Activated CD4-positive, alpha-beta T cell treated with anti-CD3 and anti-CD28 coated beads, Interleukin-2, amount 10 ng/mL, durations not matched to agents 24 days and 14 days (primary cell): ENCODE measurements at regions not wholly inside any gene's neighbourhood (a gene's known extent, or its start where the extent isn't known, plus 50 kb on each side); places are given as distances from the start of the nearest gene placed in this dataset.

Source experiments
- DNase-seq: peaks from one replicate; pipeline ENCODE4 v3.0.0; 2022
- H3K27ac Mint-ChIP-seq: one replicate; pipeline ENCODE4 v1.8.0; 2022; ENCODE audit warnings: mild to moderate bottlenecking, mixed read lengths
- H3K27me3 Mint-ChIP-seq: one replicate; pipeline ENCODE4 v1.8.0; 2022; ENCODE audit warnings: mixed read lengths
- H3K36me3 Mint-ChIP-seq: one replicate; pipeline ENCODE4 v1.8.0; 2022; ENCODE audit warnings: low read depth, mild to moderate bottlenecking, mixed read lengths
- H3K4me1 Mint-ChIP-seq: one replicate; pipeline ENCODE4 v1.8.0; 2021; ENCODE audit warnings: mixed read lengths
- H3K4me3 Mint-ChIP-seq: one replicate; pipeline ENCODE4 v1.8.0; 2022; ENCODE audit warnings: mild to moderate bottlenecking, moderate library complexity, mixed read lengths
- H3K9me3 Mint-ChIP-seq: one replicate; pipeline ENCODE4 v1.8.0; 2021; ENCODE audit warnings: mixed read lengths
- intact Hi-C: fragments of 100-400 bp; cut with micrococcal nuclease; formaldehyde crosslinking; loops from one replicate; pipeline ENCODE4 v1.15.1; 2023

DNA sequence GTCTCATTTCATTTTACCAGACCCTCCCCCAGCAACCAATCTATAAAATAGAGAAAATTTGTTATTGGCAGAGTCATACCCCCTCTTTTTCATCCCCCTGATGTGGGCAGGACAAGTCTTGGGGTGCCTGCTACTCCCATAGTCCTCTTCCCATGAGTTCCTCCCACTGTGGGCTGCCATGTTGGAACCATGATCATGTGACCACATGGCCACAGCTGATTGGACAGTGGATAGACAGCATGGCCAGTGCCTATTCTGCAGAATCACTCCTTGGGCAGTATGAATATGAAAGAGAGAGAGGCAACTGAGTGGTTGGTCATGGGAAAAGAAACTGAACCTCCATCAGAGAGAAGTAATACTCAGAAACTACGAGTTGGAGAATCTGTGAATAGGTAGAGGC is 84.9 kb downstream of the PDCL3 start:
- intact Hi-C loops = no loop called here
- Mint-ChIP-seq H3K27ac (no peak overlapping the region), H3K36me3 (peaks cover 2% of the 10 kb centered on the region), H3K4me3 (no peak overlapping the region), H3K4me1 (peaks cover 40% of the 10 kb centered on the region), H3K9me3 (peaks cover 17% of the 10 kb centered on the region), H3K27me3 (no peaks in the 10 kb centered on the region)
- no peak for DNase-seq

DNA sequence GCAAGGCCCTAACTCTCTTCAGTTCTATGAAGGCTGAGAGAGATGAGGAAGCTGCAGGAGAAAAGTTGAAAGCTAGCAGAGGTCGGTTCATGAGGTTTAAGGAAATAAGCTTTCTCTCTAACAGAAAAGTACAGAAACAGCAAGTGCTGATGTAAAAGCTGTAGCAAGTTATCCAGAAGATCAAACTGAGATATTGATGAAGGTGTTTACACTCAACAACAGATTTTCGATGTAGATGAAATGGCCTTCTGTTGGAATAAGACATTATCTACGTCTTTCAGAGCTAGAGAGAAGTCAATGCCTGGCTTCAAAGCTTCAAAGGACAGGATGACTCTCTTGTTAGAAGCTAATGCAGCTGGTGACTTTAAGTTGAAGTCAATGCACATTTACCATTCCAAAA is 87.4 kb downstream of the PDCL3 start:
- Mint-ChIP-seq H3K27ac (peak overlapping the region; percentile 2), H3K4me1 (peaks cover 24% of the 10 kb centered on the region), H3K4me3 (peak overlapping the region; percentile 24), H3K9me3 (peaks cover 14% of the 10 kb centered on the region), H3K27me3 (no peaks in the 10 kb centered on the region), H3K36me3 (peaks cover 2% of the 10 kb centered on the region)
- DNase-seq = no peak
- intact Hi-C loops = no loop called here

DNA sequence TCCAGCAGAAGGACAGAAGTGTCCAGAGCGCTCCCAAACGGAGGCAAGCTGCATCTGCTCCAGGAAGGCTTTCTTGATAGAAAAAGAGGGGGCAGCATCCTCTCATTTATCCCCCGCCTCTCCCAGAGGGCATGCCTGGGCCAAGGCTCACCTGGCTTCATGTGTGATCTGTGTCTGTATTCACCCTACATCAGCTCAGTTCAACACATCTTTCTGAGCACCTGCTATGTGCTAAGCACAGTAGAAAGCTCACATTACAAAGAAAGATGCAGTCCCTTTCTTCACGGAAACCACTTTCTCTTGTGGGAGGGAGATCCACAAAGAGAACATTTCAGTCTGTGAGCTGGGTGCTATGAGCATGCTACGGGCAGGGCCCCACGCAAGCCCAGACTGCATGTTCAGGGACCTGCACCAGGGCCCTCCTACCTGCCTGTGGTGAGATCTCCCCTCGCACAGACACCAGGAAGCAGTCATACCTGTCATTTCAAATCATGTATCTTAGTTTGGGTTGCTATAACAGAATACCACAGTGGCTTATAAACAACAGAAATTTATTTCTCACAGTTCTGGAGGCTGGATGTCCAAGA is 90.7 kb downstream of the PDCL3 start:
- DNase-seq = peak; percentile 72
- no peak overlapping the region for H3K27ac Mint-ChIP-seq
- H3K9me3 Mint-ChIP-seq = peaks cover 5% of the 10 kb centered on the region
- H3K4me1 Mint-ChIP-seq = peaks cover 15% of the 10 kb centered on the region
- peaks cover under 1% of the 10 kb centered on the region for H3K36me3 Mint-ChIP-seq
- no peak overlapping the region for H3K4me3 Mint-ChIP-seq
- intact Hi-C loops = no loop called here
- no peaks in the 10 kb centered on the region for H3K27me3 Mint-ChIP-seq

DNA sequence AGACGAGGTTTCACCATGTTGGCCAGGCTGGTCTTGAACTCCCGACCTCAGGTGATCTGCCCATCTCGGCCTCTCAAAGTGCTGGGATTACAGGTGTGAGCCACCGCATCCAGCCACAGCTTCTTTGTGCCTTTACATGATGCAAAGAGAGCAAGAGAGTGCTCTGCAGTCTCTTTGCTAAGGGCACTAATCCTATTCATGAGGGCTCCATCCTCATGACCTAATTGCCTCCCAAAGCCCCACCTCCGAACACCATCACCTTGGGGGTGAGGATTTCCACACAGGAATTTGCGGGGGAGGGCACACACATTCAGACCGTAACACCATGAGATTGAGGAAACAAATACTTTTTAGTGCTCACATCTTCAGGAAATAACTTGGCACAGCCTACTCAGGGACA is 91.8 kb downstream of the PDCL3 start:
- Mint-ChIP-seq H3K9me3 (no peaks in the 10 kb centered on the region), H3K27me3 (no peaks in the 10 kb centered on the region), H3K36me3 (no peaks in the 10 kb centered on the region), H3K4me3 (no peak overlapping the region), H3K27ac (no peak overlapping the region), H3K4me1 (peaks cover 12% of the 10 kb centered on the region)
- DNase-seq = no peak
- intact Hi-C loops = no loop called here

DNA sequence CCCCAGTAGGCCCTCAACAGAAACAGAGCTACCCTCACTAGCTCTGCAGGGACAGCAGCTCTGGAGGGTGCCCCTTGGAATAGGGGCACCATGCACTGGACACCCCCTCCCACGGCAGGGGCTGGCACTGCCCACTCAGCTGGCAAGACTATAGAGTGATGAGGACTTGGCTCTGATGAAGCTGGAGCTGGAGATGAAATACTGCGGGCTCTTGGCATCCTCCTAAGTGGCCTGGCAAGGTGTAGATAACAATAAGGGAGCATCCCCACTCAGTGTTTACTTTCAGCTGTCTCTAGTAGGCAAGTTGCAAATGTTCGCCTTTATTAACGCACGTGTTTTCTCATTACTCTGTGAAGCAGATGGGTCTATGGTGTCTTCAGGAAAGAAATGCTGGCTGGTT is 92.7 kb downstream of the PDCL3 start:
- Mint-ChIP-seq H3K27ac (no peak overlapping the region), H3K4me3 (no peak overlapping the region), H3K4me1 (peaks cover 6% of the 10 kb centered on the region), H3K9me3 (no peaks in the 10 kb centered on the region), H3K27me3 (peaks cover 7% of the 10 kb centered on the region), H3K36me3 (no peaks in the 10 kb centered on the region)
- intact Hi-C loops = no loop called here
- no peak for DNase-seq

DNA sequence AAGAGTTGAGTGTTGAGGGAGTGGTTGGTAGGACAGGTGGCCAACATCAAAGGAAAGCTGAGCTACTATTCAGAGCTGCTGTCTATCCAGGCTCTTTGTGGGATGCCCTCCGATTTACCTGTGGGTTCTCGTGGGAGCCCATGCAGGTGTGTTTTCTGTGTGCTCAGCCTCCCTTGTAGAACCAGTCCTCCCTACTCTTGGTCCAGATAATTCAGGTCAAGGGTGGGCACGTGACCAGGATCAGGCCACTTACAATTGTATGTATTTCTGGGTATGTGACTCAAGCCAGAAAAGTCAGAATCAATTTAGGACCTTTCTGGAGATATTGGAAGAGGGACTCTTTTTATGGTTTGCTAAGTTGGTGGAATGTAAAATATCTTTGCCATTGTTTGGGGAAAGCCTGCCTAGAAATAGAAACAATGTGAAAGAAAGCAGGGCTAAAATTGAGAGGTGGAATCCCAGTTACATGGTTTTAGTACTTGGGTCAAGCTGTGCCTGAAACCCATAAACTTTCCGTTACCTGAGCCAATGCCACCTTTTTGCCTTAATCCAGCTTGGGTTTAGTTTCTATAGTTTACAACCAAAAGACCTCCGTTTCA is 93.2 kb downstream of the PDCL3 start:
- Mint-ChIP-seq H3K4me3 (no peak overlapping the region), H3K27me3 (peaks cover 9% of the 10 kb centered on the region), H3K36me3 (no peaks in the 10 kb centered on the region), H3K9me3 (no peaks in the 10 kb centered on the region), H3K27ac (no peak overlapping the region), H3K4me1 (peaks cover 6% of the 10 kb centered on the region)
- DNase-seq = no peak
- intact Hi-C loops = no loop called here

DNA sequence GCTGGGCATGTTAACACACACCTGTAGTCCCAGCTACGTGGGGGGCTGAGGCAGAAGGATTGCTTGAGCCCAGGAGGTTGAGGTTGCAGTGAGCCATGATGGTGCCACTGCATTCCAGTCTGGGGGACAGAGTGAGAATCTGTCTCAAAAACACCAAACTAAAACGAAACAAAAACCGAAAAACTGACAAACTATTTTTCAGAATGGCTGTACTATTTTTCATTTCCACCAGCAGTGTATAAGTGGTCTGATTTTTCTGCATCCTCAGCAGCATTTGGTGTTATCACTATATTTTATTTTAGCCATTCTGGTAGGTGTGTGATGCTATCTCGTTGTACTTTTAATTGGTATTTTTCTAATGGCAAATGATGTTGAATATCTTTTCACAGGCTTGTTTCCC is 95.2 kb downstream of the PDCL3 start:
- DNase-seq = no peak
- no peaks in the 10 kb centered on the region for H3K9me3 Mint-ChIP-seq
- peaks cover 9% of the 10 kb centered on the region for H3K27me3 Mint-ChIP-seq
- no peak overlapping the region for H3K27ac Mint-ChIP-seq
- peaks cover 4% of the 10 kb centered on the region for H3K4me1 Mint-ChIP-seq
- intact Hi-C loops = no loop called here
- H3K36me3 Mint-ChIP-seq = no peaks in the 10 kb centered on the region
- no peak overlapping the region for H3K4me3 Mint-ChIP-seq

DNA sequence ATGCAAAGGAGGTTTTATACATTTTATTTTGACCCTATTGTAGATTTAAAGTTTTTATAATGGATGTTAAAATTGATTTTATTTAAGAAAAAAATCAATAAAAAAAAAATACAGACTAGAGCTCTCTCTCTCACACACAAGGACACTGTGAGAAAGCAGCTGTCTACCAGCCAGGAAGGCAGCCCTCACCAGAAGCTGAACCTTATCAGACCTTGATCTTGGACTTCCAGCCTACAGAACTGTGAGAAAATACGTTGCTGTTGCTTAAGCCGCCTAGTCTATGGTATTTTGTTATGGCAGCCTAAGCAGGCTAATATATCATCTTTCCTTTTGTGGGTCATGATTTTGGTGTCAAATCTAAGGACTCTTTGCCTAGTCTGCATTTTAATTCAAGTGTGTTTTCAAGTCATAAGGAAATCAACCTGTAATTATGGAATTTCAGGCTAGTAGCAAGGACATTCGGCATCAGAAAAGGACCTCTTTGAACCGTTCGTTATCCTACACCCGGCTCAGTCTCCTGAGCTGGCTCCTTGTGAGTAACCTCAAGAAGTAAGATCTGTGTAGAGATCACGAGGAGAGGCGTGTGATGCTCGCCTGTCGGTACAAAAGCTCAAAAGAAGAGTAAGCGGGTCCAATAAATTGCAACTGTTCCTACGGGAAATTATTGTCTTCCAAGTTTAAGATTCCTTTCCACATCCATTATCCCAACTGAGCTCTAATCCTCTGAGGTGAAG is 98.2 kb downstream of the PDCL3 start:
- Mint-ChIP-seq H3K27me3 (peaks cover 9% of the 10 kb centered on the region), H3K27ac (no peak overlapping the region), H3K4me1 (no peaks in the 10 kb centered on the region), H3K9me3 (no peaks in the 10 kb centered on the region), H3K36me3 (no peaks in the 10 kb centered on the region), H3K4me3 (no peak overlapping the region)
- intact Hi-C loops = no loop called here
- no peak for DNase-seq

DNA sequence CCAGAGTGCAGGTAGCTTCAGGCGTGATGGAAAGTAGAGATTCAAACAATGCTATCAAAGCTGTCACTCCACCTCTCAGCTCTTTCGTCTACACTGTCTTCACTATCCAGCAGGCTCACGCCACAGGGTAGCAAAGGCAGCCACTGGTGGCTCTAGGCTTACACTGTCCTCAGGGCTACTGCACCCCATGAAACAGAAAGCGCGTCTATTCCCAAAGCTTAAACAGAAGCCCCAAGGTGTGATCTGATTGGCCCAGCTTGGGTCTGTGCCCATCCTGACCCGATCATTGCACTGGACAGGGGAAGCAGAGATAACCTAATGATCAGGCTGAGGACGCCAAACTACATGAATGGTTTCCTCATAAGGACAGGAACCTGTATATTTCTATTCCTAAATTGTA is 100.1 kb downstream of the PDCL3 start:
- DNase-seq = no peak
- H3K27ac Mint-ChIP-seq = no peak overlapping the region
- H3K36me3 Mint-ChIP-seq = no peaks in the 10 kb centered on the region
- H3K4me1 Mint-ChIP-seq = no peaks in the 10 kb centered on the region
- peaks cover 9% of the 10 kb centered on the region for H3K27me3 Mint-ChIP-seq
- intact Hi-C loops = no loop called here
- H3K9me3 Mint-ChIP-seq = no peaks in the 10 kb centered on the region
- no peak overlapping the region for H3K4me3 Mint-ChIP-seq

DNA sequence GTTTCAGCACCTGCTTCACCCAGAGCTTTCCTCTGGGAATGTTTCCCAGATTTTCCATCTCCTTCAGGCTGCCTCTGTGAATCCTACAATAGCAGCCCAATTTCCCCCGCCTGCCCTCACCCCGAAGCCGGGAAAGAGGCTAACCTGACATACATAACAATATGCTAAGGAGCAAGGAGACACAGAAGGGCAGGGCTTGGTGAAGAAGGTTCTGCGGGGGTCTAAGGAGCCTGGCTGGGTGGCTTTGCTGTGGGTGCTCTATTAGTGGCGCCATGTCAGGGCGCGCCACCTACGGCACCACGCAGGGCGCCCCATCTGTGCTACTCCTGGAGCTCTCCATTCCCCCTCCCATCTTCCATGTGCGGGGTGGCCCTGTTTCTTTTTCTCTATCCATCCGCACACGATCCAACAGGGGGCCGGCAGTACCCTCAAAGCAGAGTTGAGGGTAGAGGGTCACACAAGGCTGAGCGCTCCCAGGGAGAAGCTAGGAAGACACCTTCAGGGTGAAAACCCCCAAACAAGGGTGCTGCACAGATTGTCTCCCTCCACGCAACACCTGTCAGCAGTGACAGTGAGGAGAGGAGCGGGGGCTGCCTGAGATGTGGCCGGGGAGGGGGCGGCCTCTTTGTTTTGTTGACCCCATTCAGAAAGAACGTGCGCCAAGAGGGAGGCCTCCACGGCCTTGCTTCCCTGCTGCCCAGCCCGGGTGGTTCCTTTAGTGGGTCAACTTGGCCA is 101.4 kb downstream of the PDCL3 start:
- no peak overlapping the region for H3K27ac Mint-ChIP-seq
- no peaks in the 10 kb centered on the region for H3K4me1 Mint-ChIP-seq
- DNase-seq = no peak
- H3K9me3 Mint-ChIP-seq = no peaks in the 10 kb centered on the region
- no peaks in the 10 kb centered on the region for H3K36me3 Mint-ChIP-seq
- peaks cover 9% of the 10 kb centered on the region for H3K27me3 Mint-ChIP-seq
- intact Hi-C loops = no loop called here
- no peak overlapping the region for H3K4me3 Mint-ChIP-seq

DNA sequence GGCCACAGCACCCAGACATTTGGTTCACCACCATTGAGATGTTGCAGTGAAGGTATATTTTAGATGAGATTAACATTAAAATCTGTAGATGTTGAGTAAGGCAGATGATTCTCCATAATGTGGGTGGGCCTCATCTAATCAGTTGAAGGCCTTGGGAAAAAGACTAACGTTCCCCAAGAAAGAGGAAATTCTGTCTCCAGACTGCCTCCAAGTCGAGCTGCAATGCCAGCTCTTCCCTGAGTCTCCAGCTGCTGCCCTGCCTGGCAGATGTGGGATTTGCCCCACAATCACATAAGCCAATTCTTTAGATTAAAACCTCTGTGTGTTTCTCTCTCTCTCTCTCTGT is 101.9 kb downstream of the PDCL3 start:
- Mint-ChIP-seq H3K27me3 (peaks cover 9% of the 10 kb centered on the region), H3K4me3 (no peak overlapping the region), H3K27ac (no peak overlapping the region), H3K36me3 (no peaks in the 10 kb centered on the region), H3K4me1 (no peaks in the 10 kb centered on the region), H3K9me3 (no peaks in the 10 kb centered on the region)
- intact Hi-C loops = no loop called here
- no peak for DNase-seq

DNA sequence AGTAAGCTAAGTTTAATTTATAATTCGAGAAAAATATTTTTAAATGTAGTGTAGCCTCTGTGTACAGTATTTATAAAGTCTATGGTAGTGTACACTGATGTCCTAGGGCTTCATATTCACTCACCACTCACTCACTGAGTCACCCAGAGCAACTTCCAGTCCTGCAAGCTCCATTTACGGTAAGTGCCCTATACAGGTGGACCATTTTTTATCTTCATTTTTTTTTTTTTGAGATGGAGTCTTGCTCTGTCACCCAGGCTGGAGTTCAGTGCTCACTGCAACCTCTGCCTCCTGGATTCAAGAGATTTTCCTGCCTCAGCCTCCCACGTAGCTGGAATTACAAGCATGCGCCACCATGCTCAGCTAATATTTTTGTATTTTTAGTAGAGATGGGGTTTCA is 104.2 kb downstream of the PDCL3 start:
- no peaks in the 10 kb centered on the region for H3K36me3 Mint-ChIP-seq
- no peaks in the 10 kb centered on the region for H3K4me1 Mint-ChIP-seq
- no peak overlapping the region for H3K27ac Mint-ChIP-seq
- intact Hi-C loops = no loop called here
- H3K27me3 Mint-ChIP-seq = peaks cover 2% of the 10 kb centered on the region
- H3K9me3 Mint-ChIP-seq = no peaks in the 10 kb centered on the region
- no peak for DNase-seq
- no peak overlapping the region for H3K4me3 Mint-ChIP-seq

DNA sequence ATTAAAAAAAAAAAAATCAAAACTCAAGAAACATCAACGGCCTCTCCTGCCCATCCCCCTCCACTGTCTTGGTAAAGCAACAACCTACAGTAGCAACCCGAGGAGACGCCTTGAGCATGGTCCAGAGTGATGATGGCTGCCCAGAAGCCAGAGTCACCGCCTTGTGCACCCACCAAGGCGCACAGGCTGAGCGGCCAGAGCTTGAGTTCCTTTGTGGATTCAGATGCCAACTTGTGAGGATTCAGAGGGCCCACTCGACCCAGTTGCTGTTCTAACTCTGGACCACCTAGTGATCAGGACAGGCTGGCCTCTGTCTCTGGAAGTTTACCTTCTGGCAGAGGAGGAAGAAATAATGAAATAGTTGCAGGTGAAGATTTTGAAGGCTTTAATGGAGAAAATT is 105.0 kb downstream of the PDCL3 start:
- H3K4me3 Mint-ChIP-seq = no peak overlapping the region
- H3K4me1 Mint-ChIP-seq = no peaks in the 10 kb centered on the region
- no peaks in the 10 kb centered on the region for H3K36me3 Mint-ChIP-seq
- no peak for DNase-seq
- no peak overlapping the region for H3K27ac Mint-ChIP-seq
- peaks cover 2% of the 10 kb centered on the region for H3K27me3 Mint-ChIP-seq
- H3K9me3 Mint-ChIP-seq = no peaks in the 10 kb centered on the region
- intact Hi-C loops = no loop called here

DNA sequence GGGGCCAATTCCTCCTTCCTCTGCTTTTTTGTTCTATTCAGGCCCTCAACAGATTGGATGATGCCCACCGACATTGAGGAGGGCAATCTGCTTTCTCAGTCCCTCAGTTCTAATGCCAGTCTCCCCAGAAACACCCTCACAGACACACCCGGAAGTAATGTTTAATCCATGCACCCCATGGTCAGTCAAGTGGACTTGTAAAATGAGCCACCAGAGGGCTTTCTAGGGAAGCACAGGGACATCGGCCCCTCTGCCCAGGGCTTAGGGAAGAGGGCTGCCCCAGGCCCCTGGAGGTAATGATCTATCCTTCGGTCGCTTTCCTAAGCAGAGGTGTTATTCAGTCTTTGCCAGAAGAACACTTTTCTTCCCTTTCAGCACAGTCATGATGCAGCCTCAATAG is 107.4 kb downstream of the PDCL3 start:
- H3K36me3 Mint-ChIP-seq = no peaks in the 10 kb centered on the region
- H3K4me1 Mint-ChIP-seq = no peaks in the 10 kb centered on the region
- H3K27ac Mint-ChIP-seq = no peak overlapping the region
- intact Hi-C loops = no loop called here
- H3K4me3 Mint-ChIP-seq = no peak overlapping the region
- DNase-seq = no peak
- H3K9me3 Mint-ChIP-seq = no peaks in the 10 kb centered on the region
- H3K27me3 Mint-ChIP-seq = peaks cover 2% of the 10 kb centered on the region
